GM21786 (cell line): ENCODE measurements at regions not wholly inside any gene's neighbourhood (a gene's known extent, or its start where the extent isn't known, plus 50 kb on each side); places are given as distances from the start of the nearest gene placed in this dataset.
"Not testable (repeated sequence)": the region's sequence is repeated elsewhere in the genome, so short reads cannot be mapped to it uniquely, and the experiment has no call there.

Experiments
- ATAC-seq: cut with Tn5 transposase; IDR thresholded peaks from one replicate; pipeline ENCODE4 v1.9.1; 2021; ENCODE audit not compliant: unreplicated experiment

- ATAC-seq = not testable (repeated sequence)
These were observed 75.1 kb downstream of the LYZL1 start for GRCh38 chr10:29363930-29364329.

- ATAC-seq = not testable (repeated sequence)
These were observed 77.3 kb downstream of the LYZL1 start for GRCh38 chr10:29366206-29366605.

DNA sequence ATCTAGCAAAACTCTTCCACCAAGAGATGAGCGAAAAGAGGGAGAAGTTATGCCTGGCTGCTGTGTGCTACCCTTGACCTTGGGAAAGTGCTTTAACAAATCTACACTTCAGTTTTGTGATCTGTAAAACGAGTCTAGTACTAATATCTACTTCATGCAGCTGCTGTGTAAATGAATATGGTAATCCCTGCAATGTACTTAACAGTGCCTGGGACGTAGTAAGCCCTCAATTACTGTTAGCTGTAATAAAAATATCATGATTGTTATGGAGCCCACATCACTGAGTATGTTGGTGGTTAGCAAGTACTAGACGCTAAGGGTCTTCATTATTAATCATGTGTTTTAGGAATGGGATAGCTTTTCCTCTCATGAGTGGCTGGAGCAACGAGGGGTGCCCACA lies 80.5 kb downstream of the LYZL1 start:
- no peak for ATAC-seq

DNA sequence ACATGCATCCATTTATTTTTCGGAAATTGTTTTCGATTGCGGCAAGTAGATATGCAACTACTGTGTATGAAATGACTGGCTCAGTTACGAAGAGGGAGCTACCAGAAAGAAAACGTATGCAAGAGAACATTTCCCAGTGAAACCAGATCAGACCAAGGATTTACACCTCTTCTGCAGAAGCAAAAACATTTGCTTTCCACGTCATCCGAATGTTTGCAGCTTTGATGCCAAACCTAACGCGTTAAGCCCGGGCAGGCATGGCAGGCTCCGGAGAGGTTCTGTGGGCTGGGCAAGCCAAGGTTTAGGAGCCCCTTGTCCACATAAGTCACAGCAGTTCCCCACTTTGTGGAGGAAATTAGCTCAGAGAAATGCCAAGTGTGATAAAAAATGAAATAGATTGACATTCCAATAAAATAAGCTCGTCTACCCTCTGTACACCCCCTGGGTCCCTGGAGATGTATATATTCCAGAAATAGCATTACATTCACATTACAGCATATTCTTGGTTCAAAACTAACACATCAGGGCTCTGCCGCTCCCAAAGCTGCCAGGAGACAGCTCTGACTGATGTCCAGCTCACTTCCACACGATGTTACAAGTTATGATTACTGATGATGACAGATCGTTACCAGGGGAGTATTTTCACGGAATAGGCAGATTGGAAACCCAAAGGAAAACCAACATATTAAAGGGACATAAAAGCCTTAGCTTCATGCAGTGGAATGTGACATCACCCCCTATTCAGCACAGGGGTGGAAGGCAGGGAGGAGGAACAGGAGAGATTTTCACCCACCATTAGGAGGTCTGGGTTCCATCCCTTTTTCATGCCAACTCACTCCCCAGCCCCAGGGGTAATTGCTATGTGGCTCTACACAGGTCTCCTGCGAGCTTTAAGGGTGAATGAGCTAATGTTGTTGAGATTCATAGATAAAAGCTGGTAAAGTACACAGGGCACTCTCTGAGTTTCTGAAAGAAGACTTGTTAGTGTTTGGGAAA lies 81.5 kb downstream of the LYZL1 start:
- no peak for ATAC-seq

DNA sequence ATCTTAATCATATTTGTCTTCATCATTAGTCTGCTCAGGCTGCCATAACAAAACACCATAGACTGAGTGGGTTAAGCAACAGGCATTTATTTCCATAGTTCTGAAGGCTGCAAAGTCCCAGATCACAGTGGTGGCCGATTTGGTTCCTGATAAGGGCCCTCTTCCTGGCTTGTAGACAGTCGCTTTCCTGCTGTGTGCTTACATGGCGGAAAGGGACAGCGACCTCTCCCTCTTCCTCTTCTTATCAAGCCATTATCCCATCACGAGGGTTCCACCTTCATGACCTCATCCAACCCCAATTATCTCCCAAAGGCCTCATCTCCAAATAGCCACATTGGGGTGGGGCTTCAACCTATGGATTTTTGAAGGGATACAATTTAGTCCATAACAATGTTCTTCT lies 84.0 kb downstream of the LYZL1 start:
- no peak for ATAC-seq

GRCh38 chr10:29374162-29374561 lies 85.3 kb downstream of the LYZL1 start:
- ATAC-seq = no peak

GRCh38 chr10:29375888-29376287 lies 87.0 kb downstream of the LYZL1 start:
- ATAC-seq = no peak

DNA sequence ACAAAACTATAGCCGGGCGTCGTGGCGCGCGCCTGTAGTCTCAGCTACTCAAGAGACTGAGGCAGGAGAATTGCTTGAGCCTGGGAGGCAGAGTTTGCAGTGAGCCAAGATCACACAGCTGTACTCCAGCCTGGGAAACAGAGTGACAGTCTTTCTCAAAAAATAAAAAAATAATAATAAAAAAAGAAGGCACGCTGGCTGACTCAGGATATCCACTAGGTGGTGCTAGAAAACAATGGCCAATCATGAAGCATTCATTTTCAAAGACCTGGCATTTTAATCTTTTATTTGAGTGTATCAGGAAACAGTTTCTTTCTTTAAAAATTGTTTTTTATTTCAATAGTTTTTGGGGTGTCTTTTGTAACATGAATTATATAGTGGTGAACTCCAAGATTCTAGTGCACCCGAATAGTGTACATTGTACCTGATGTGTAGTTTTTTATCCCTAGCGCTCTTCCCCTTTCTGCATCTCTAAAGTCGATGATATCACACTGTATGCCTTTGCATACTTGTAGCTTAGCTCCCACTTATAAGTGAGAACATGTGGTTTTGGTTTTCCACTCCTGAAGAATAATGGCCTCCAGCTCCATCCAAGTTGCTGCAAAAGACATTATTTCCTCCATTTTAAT lies 88.6 kb downstream of the LYZL1 start:
- ATAC-seq = no peak

DNA sequence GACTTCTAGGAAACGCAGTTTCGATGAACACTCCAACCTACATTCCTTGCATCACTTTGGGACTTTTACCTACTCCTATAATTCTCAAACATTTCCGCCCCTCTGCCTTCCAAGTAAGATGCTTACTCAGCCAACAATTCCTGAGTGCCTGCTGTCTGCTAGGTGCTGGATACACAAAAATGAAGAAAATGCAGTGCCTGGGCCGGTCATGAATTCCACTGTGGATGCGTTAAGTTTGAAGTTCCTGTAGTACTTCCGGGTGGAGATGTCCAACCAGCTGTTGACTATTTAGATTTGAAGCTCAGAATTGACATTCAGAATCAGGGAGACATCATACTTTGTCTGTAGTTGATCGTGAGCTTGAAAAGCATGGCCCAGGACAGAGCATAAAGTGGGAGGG lies 89.2 kb downstream of the LYZL1 start:
- no peak for ATAC-seq

DNA sequence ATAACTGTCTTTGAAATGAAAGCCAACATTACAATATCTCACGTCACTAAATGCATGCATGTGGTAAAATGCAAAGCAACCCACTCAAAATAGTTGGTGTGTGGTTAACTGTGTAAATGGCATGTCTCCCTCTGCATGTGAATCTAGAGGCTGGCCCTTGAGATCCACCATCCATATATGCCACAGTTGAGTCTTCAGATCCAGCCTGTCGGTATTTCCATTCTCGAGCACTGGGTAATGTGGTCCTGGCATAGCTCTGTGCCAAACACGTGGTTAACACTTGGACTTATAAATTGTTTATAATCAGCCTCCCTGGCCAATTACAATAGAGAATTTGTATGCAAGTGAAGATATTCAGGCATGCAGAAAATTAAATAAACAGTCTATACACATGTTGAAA lies 90.3 kb downstream of the LYZL1 start:
- ATAC-seq = no peak

- ATAC-seq = not testable (repeated sequence)
These were observed 91.1 kb downstream of the LYZL1 start for GRCh38 chr10:29379777-29380598.

DNA sequence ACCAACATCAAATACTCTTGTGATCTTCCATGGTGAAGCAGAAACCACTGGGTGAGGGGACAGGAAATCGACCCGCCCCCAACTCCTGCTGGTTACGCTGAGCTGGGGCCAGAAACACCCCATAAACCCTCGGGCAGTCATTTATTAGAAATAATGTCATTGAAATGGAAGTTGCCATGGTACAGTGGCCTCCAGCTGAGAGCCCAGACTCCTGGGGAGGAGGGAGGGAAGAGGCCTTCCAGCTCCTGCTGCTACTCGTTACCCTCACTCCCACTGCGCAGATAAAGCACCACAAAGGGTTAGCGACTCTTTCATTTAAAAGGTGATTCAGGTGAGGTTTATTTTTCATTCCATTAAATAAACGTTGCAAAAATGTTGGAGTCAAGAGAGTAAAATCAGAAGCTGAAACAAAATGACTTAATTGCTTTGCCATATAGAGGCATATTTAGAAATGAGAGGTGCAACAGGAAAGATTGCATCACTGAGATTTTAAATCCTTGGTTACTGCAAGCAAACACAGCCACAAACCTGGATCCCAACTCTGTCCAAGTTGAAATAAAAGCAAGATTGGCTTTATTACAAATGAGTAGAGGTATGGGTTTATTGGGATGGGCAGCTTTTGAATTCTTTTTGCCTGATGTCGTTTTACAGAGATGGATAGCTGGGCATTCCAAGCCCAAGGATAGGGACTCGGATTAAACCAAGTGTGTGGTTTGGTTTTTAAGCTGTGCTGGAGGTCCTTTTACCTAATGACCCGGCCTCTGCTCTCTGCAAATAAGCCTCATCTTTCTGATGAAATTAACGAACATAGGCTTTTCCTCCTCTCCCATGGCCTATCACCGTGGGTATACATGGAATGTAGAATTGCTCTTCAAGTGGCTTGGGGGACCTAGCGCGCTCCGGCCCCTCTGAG lies 92.0 kb downstream of the LYZL1 start:
- ATAC-seq = not testable (repeated sequence)

DNA sequence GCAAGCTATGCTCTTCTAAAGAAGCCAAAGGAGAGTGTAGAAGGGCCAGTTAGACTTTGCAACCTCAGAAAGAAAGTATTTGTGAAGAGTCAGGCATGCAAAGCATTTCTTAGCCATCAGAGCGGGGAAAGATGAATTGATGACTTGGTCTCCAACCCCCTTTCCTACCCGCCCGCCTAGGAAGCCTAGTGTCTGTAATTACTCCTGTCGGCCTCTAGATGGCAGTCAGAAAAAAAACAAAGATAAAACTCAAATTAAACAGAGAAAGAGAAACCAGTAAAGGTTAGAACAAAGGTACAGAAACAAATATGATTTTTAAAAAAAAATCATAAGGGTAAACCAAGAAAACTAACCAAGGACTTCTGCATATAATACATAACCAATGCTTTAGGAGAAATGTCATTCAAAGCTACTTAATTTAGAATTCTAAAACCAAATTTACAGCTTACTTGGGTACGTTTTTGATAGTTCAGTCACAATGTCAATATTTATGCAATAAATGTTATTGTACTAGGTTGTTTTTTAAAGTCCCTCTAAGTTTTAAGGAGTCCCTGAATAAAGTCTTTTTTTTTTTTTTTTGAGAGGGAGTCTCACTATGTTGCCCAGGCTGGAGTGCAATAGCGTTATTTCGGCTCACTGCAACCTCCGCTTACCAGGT lies 97.6 kb downstream of the LYZL1 start:
- ATAC-seq = no peak

- ATAC-seq = no peak
These were observed 98.4 kb downstream of the LYZL1 start for GRCh38 chr10:29387269-29387668.

- ATAC-seq = not testable (repeated sequence)
These were observed 99.2 kb downstream of the LYZL1 start for GRCh38 chr10:29388112-29388511.

DNA sequence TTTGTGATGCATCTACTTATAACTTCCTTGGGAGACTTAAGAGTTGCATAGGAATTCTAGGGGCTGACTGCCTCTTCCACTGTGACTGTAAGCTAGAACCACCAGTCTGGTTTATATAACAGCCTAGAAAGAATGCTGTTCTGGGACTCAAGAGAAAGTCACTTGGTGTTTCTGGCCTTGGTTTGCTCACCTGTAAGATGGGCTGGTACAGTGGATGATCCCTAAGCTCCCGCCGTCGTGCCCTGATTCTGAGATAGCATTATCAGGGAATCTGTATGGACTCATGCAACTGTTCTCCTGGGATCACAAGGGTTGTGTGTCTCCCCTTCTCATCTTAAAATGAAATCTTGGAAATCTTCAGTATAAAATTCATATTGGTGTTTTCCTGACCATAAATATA lies 100.6 kb downstream of the LYZL1 start:
- ATAC-seq = no peak

- no peak for ATAC-seq
These were observed 101.1 kb downstream of the LYZL1 start for GRCh38 chr10:29389935-29390334.

- ATAC-seq = peak; percentile 65
These were observed 103.6 kb downstream of the LYZL1 start for GRCh38 chr10:29392376-29393021.

DNA sequence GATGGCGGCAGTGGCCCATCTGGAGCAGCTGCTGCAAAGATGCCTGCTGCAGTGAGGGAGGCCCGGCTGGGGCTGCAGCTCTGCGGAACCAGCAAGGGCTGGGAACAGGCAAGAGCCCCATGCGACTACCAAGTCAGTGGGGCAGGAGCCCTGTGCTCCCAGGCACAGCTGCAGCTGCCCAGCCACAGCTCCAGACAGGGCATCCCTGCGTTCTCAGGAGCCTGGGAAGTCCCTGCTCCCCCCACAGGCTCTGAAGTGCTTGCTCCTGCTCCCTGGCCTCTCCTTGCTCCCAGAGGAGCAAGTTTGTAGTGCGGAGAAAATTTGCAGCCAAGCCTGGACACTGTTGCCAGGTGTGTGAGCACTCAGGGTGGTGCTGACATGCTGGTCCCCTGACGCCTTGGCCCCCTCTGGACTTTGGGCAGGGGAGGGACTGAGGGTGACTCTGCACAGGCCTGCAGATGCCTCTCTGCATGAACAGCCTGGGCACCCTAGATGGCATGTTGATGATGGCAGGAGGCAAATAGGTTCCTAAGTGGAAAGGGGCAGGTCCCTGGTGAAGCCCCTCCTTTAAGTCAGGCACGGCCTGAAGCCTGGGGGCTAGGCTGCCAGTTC lies 105.6 kb downstream of the LYZL1 start:
- ATAC-seq = no peak
